ENCODE measurements at regions not wholly inside any gene's neighbourhood (a gene's known extent, or its start where the extent isn't known, plus 50 kb on each side); places are given as distances from the start of the nearest gene placed in this dataset.
A peak's percentile ranks its signal among the peaks of the same experiment; 100 is the strongest.

GRCh38 chr20:10863337-10864060 is 189.7 kb upstream of the JAG1 start:
- Mint-ChIP-seq H3K36me3 (ENCODE audit: insufficient read depth in 2 of 2) (no peaks in the 10 kb centered on the region), H3K9me3 (peaks cover 0 to 8% of the 10 kb centered on the region in 2 donors), H3K4me3 (no peak overlapping the region), H3K27me3 (ENCODE audit: low read depth) (no peaks in the 10 kb centered on the region), H3K4me1 (ENCODE audit: low read depth) (no peaks in the 10 kb centered on the region), H3K27ac (peak overlapping the region; percentile 29)
- no peak for ATAC-seq (replicated peaks in 1 of 2)
- no peak for DNase-seq

DNA sequence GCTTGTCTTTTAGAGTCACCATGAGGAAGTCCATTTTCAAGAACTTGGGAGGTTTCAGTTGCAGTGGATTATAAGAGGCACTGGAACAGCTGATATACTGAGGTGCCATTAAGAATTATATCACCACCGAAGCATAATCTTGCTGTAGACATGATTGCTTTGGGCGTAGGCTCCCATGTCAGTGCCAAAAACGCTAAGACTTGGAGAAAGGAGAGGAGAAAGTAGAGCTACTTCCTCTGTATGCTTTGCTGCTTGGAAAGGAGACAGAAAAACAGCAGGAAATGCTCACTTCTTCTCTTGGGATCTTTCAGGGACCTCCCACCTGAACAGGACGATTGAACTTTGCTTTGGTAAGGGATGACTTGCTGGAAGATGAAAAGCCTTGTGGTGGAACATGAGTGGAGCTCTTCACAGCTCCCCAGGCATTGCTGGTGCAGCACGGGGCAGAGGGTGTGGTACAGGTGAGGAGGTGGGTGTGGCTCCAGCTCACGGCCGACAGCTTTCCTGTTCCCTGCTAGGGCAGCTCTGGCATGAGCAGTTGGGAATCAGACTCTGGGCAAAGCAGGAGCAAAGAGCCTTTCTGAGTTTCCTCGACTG is 190.4 kb upstream of the JAG1 start:
- Mint-ChIP-seq H3K27ac (no peak overlapping the region), H3K27me3 (ENCODE audit: low read depth) (no peaks in the 10 kb centered on the region), H3K9me3 (peaks cover 0 to 8% of the 10 kb centered on the region in 2 donors), H3K4me1 (ENCODE audit: low read depth) (no peaks in the 10 kb centered on the region), H3K36me3 (ENCODE audit: insufficient read depth in 2 of 2) (no peaks in the 10 kb centered on the region), H3K4me3 (no peak overlapping the region)
- no peak for ATAC-seq (replicated peaks in 1 of 2)
- DNase-seq: no peak

DNA sequence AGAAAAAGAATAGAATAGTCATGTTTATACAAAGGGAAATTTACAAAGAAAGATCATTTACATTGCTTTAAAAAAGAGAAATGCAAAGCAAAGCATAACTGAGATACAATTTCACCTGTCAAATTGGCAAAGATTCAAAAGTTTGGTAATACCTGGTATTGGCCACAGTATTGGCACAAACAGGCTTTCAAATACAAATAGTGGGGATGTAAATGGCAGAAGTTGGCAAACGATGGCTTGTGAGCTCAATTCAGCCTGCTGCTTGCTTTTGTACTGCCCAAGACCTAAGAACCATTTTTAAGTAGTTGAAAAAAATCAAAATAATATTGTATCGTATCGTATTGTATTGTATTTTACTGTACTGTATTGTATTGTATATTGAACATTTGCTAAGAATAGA is 194.5 kb upstream of the JAG1 start:
- DNase-seq: no peak
- Mint-ChIP-seq H3K9me3 (peaks cover 0 to 1% of the 10 kb centered on the region in 2 donors), H3K4me3 (no peak overlapping the region), H3K27me3 (ENCODE audit: low read depth) (no peaks in the 10 kb centered on the region), H3K4me1 (ENCODE audit: low read depth) (no peaks in the 10 kb centered on the region), H3K36me3 (ENCODE audit: insufficient read depth in 2 of 2) (no peaks in the 10 kb centered on the region), H3K27ac (no peak overlapping the region)
- no peak for ATAC-seq (replicated peaks in 1 of 2)

DNA sequence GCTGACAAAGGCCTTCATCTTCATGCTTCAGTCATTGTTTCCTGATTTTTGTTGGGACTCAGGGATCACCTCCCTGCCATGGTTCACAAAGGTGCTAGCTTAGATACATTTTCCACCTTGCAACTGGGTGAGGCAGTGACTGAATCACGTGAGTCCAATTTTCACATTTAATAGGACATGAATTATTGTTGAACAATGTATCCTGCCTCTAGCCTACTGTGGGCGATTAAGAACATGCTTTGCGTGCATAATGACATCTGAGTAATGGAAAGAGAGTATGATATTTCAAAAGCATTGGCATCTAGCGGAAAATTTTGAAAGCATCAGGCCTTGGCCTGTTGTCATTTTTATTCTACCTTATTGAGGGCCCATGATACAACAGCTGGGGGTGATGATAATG is 199.2 kb upstream of the JAG1 start:
- no peaks in the 10 kb centered on the region for H3K4me1 Mint-ChIP-seq (ENCODE audit: low read depth)

GRCh38 chr20:10875653-10876052 is 201.9 kb upstream of the JAG1 start:
- no peak overlapping the region for H3K4me3 Mint-ChIP-seq
- H3K9me3 Mint-ChIP-seq: peaks cover 0 to 3% of the 10 kb centered on the region in 2 donors
- DNase-seq (no peak), ATAC-seq (replicated peaks in 1 of 2) (no peak)
- no peaks in the 10 kb centered on the region for H3K27me3 Mint-ChIP-seq (ENCODE audit: low read depth)
- H3K4me1 Mint-ChIP-seq (ENCODE audit: low read depth): no peaks in the 10 kb centered on the region
- H3K36me3 Mint-ChIP-seq (ENCODE audit: insufficient read depth in 2 of 2): no peaks in the 10 kb centered on the region
- no peak overlapping the region for H3K27ac Mint-ChIP-seq

More for the DNA sequence above, 199.2 kb upstream of the JAG1 start:
- DNase-seq: no peak
- Mint-ChIP-seq H3K27me3 (ENCODE audit: low read depth) (no peaks in the 10 kb centered on the region), H3K9me3 (peaks cover 0 to 4% of the 10 kb centered on the region in 2 donors), H3K4me3 (no peak overlapping the region), H3K27ac (no peak overlapping the region), H3K36me3 (ENCODE audit: insufficient read depth in 2 of 2) (no peaks in the 10 kb centered on the region)
- ATAC-seq (replicated peaks in 1 of 2): no peak

GRCh38 chr20:10876558-10876957 is 202.8 kb upstream of the JAG1 start:
- H3K27ac Mint-ChIP-seq: no peak overlapping the region
- H3K4me3 Mint-ChIP-seq: no peak overlapping the region
- no peaks in the 10 kb centered on the region for H3K36me3 Mint-ChIP-seq (ENCODE audit: insufficient read depth in 2 of 2)
- no peaks in the 10 kb centered on the region for H3K27me3 Mint-ChIP-seq (ENCODE audit: low read depth)
- peaks cover 0 to 3% of the 10 kb centered on the region in 2 donors for H3K9me3 Mint-ChIP-seq
- no peaks in the 10 kb centered on the region for H3K4me1 Mint-ChIP-seq (ENCODE audit: low read depth)
- DNase-seq (no peak), ATAC-seq (replicated peaks in 1 of 2) (no peak)

GRCh38 chr20:10877342-10877741 is 203.5 kb upstream of the JAG1 start:
- Mint-ChIP-seq H3K4me1 (ENCODE audit: low read depth) (no peaks in the 10 kb centered on the region), H3K4me3 (no peak overlapping the region), H3K9me3 (peaks cover 0 to 3% of the 10 kb centered on the region in 2 donors), H3K36me3 (ENCODE audit: insufficient read depth in 2 of 2) (no peaks in the 10 kb centered on the region), H3K27me3 (ENCODE audit: low read depth) (no peaks in the 10 kb centered on the region), H3K27ac (no peak overlapping the region)
- DNase-seq (no peak), ATAC-seq (replicated peaks in 1 of 2) (no peak)

GRCh38 chr20:10883166-10883565 is 209.4 kb upstream of the JAG1 start:
- Mint-ChIP-seq H3K27ac (no peak overlapping the region), H3K27me3 (ENCODE audit: low read depth) (no peaks in the 10 kb centered on the region), H3K36me3 (ENCODE audit: insufficient read depth in 2 of 2) (no peaks in the 10 kb centered on the region), H3K9me3 (peaks cover 2% of the 10 kb centered on the region in 2 donors), H3K4me1 (ENCODE audit: low read depth) (no peaks in the 10 kb centered on the region), H3K4me3 (no peak overlapping the region)
- DNase-seq (no peak), ATAC-seq (replicated peaks in 1 of 2) (no peak)

DNA sequence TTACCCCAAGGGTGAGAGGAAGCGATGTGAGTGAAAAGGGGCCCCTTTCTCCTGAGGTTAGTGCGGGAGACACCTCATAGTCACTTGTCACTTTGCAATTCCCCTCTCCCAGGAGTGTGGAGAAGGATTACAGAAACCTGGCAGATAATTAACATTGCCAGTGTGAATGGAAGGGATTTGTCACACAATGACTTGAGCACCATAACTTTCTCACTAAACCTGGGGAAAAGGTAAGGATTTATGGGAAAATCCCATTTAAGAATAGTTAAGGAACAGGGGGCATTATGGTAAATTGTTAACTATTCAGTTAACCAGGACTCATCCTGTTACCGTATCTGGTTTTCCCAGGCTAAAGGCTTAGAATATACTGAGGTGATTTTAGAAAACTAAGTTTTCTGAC is 219.5 kb upstream of the JAG1 start:
- H3K27me3 Mint-ChIP-seq (ENCODE audit: low read depth): no peaks in the 10 kb centered on the region
- H3K9me3 Mint-ChIP-seq: peaks cover 4 to 11% of the 10 kb centered on the region in 2 donors
- H3K27ac Mint-ChIP-seq: no peak overlapping the region
- no peaks in the 10 kb centered on the region for H3K4me1 Mint-ChIP-seq (ENCODE audit: low read depth)
- ATAC-seq (replicated peaks in 1 of 2) (no peak), DNase-seq (no peak)
- H3K36me3 Mint-ChIP-seq (ENCODE audit: insufficient read depth in 2 of 2): no peaks in the 10 kb centered on the region
- H3K4me3 Mint-ChIP-seq: no peak overlapping the region

DNA sequence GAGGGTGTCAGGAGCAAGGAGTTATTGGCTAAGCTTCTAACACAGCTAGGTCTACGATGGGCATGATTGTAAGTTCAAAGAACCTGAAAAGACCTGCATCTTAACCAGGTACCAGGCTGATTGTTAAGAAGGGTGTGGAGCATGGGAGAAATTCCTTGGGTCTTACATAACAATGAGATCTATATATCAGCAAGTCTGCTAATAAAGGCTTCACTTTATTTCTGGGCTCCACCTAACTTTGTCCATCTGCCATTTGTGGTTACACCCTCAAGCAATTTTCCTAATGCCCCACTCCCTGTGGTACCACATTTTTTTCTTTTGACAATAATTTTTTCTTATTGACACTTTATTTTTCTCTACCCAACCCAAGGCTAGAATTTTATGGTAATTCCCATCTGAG is 223.5 kb upstream of the JAG1 start:
- no peaks in the 10 kb centered on the region for H3K27me3 Mint-ChIP-seq (ENCODE audit: low read depth)
- H3K36me3 Mint-ChIP-seq (ENCODE audit: insufficient read depth in 2 of 2): peaks cover 0 to 2% of the 10 kb centered on the region in 2 donors
- H3K9me3 Mint-ChIP-seq: peaks cover 0 to 16% of the 10 kb centered on the region in 2 donors
- H3K4me1 Mint-ChIP-seq (ENCODE audit: low read depth): no peaks in the 10 kb centered on the region
- no peak overlapping the region for H3K27ac Mint-ChIP-seq
- ATAC-seq (replicated peaks in 1 of 2): no peak
- no peak for DNase-seq
- H3K4me3 Mint-ChIP-seq: no peak overlapping the region

- Mint-ChIP-seq H3K9me3 (peaks cover 0 to 16% of the 10 kb centered on the region in 2 donors), H3K27me3 (ENCODE audit: low read depth) (no peaks in the 10 kb centered on the region), H3K4me1 (ENCODE audit: low read depth) (no peaks in the 10 kb centered on the region), H3K36me3 (ENCODE audit: insufficient read depth in 2 of 2) (peaks cover 0 to 2% of the 10 kb centered on the region in 2 donors), H3K4me3 (no peak overlapping the region), H3K27ac (no peak overlapping the region)
- no peak for ATAC-seq (replicated peaks in 1 of 2)
- DNase-seq: no peak
These were observed 224.8 kb upstream of the JAG1 start for GRCh38 chr20:10898552-10898951.

- ATAC-seq (replicated peaks in 1 of 2) (no peak), DNase-seq (no peak)
- Mint-ChIP-seq H3K4me3 (no peak overlapping the region), H3K27ac (no peak overlapping the region), H3K4me1 (ENCODE audit: low read depth) (no peaks in the 10 kb centered on the region), H3K36me3 (ENCODE audit: insufficient read depth in 2 of 2) (peaks cover 0 to 2% of the 10 kb centered on the region in 2 donors), H3K9me3 (peaks cover 0 to 8% of the 10 kb centered on the region in 2 donors), H3K27me3 (ENCODE audit: low read depth) (no peaks in the 10 kb centered on the region)
These were observed 228.4 kb upstream of the JAG1 start for GRCh38 chr20:10902174-10902573.

DNA sequence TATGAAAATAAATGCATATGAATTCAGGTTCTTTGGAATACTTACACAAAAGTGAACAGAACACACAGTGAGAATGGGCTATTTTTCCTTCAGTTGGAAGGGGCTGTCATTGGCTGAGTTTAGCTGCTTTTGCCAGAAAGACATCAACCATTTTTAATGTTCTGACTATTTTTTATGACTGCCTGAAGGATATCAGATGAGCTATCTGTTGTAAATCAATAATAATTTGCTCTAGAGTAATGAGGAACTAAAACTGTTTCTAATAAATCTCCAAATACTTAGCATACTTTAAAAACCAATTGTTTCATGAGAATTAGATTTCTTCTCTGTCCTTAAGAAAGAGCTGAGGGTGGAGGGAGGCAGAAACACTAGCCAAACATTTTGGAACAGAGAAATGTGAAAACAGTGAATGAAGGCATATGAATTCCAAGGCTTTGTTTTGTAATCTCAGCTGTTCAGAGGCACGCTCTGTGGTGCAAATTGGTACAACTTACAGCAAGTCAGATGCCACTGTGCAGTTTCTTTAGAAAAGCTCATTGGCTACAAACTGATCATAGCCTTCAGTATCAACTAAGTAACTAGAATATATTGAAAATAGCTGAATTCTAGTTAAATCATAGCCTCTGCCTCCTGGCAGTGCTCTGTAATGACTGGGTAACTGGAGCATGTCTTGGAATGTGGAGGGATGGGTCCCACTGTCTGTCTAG is 228.9 kb upstream of the JAG1 start:
- peaks cover 0 to 2% of the 10 kb centered on the region in 2 donors for H3K36me3 Mint-ChIP-seq (ENCODE audit: insufficient read depth in 2 of 2)
- no peaks in the 10 kb centered on the region for H3K4me1 Mint-ChIP-seq (ENCODE audit: low read depth)
- no peaks in the 10 kb centered on the region for H3K27me3 Mint-ChIP-seq (ENCODE audit: low read depth)
- H3K27ac Mint-ChIP-seq: no peak overlapping the region
- no peak for ATAC-seq (replicated peaks in 1 of 2)
- no peak overlapping the region for H3K4me3 Mint-ChIP-seq
- peaks cover 0 to 8% of the 10 kb centered on the region in 2 donors for H3K9me3 Mint-ChIP-seq
- no peak for DNase-seq

All from activated T-cell treated with anti-CD3 and anti-CD28 coated beads, Interleukin-2, amount 50 U/mL, for 72 hours (primary cell).